ENCODE measurements at regions not wholly inside any gene's neighbourhood (a gene's known extent, or its start where the extent isn't known, plus 50 kb on each side); places are given as distances from the start of the nearest gene placed in this dataset.
"Not testable (repeated sequence)": the region's sequence is repeated elsewhere in the genome, so short reads cannot be mapped to it uniquely, and the experiment has no call there.

DNA sequence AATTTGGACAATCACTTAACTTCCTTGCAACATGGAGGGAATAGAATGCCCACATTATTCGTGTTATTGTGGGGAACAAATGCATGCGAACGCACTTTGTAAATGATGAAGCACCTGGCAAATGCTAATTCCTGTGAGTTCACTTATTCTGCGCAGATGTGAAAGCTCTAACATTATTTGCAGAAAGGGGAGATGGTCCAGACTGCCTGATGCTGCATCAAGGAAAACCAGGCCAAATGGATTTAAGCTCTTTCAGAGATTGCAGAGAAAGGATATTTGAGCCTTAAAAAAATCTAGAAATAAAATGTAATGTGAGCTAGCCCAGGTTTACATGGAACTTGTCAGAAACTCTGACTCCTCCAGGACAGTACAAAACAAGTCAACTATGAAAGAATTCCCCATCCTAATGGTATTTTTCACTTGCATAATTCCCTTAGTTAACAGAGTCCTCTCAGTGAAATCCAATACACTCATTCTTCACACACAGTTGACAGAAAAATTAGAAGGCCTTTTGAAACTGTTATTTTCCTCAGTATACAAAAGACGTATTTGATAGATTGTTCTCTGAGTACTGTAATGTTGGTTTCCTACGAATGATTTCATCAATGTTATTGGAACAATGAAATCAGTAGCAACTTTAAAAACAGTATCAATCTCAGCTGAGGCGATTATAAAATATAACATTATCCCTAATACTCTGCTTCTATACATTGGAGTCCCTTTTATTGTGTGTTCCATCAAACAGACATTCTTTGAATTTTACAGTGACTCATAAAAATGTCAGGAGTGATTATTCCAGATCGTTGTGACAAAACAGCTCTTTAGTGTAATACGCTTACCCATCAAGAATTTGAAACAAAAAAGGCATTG lies 136.3 kb upstream of the ANK3 start:
- no peak for DNase-seq (ENCODE audit: extremely low read depth in 1 of 2, low read depth in 1 of 2)

DNA sequence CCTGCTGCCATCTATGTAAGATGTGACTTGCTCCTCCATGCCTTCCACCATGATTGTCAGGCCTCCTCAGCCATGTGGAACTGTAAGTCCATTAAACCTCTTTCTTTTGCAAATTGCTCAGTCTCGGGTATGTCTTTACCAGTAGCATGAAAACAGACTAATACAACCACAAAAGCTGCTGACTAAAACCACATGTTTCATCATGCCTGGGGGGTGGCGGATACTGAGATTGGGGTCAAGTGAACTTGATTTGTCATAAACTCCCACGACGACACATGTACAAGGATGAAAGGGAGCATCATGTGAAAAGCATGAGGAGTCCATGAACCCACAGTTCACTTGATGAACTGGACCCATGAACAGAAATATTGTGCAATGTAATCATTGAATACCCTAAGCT lies 134.9 kb upstream of the ANK3 start:
- DNase-seq (ENCODE audit: extremely low read depth in 1 of 2, low read depth in 1 of 2), result no peak

DNA sequence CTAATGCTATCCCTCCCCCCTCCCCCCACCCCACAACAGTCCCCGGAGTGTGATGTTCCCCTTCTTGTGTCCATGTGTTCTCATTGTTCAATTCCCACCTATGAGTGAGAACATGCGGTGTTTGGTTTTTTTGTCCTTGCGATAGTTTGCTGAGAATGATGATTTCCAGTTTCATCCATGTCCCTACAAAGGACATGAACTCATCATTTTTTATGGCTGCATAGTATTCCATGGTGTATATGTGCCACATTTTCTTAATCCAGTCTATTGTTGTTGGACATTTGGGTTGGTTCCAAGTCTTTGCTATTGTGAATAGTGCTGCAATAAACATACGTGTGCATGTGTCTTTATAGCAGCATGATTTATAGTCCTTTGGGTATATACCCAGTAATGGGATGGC lies 133.7 kb upstream of the ANK3 start:
- not testable (repeated sequence) for DNase-seq (ENCODE audit: extremely low read depth in 1 of 2, low read depth in 1 of 2)

DNA sequence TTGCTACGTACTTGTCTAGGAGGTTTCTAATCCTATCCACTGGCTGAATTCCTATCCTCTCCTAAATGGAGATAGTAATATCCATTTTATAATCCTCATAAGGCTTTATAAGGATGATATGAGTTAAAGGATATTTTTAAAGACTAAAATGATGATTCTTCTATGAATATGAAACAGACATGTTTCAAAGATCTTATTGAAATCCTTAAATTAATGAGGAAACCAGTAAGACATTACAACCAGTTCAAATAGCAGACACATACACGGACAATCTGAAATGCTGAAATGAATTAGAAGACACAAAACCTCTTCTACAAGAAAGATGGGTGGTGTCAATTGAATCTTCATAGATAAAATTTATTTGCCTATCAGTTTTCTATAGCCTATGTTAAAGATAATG lies 132.9 kb upstream of the ANK3 start:
- DNase-seq (ENCODE audit: extremely low read depth in 1 of 2, low read depth in 1 of 2), result no peak

DNA sequence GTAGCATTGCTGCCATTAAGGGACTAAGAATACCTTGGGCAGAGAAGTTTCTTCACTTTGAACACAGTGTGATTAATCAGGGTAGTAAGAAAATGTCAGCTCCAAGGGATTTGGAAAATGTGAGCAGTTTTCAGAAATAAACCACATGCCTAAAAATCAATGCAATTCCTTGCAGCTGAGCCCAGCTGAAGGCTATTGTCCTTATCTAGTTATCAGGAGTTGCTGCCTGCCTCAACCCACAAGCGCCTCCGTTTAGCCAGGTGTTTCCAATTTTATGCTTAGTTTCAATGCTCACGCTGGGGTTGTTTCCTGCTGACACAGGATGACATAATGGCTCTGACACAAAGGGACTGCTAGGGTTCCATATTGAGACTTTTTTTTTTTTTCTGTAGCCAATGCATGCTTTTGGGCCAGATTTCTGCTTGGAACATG lies 132.3 kb upstream of the ANK3 start:
- no peak for DNase-seq (ENCODE audit: extremely low read depth in 1 of 2, low read depth in 1 of 2)

DNA sequence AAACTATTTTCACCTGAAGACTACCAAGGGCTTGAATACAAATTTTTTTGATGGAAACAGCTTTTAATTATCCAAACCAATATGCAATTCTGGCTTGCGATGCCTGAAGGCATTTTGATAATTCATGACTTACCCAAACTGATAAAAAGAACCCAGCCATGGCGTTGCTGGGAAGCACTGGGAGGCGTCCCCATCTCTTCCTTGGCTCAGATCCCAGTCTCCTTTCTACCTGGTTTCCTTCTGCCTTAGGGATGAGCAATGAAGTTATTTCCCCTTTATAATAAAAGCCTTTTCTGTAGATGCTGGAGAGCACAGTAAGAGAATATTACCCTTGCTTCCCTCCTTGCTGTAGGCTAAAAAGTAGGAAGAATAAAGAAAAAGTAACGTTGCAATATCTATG lies 129.1 kb upstream of the ANK3 start:
- DNase-seq (ENCODE audit: extremely low read depth in 1 of 2, low read depth in 1 of 2), result no peak

DNA sequence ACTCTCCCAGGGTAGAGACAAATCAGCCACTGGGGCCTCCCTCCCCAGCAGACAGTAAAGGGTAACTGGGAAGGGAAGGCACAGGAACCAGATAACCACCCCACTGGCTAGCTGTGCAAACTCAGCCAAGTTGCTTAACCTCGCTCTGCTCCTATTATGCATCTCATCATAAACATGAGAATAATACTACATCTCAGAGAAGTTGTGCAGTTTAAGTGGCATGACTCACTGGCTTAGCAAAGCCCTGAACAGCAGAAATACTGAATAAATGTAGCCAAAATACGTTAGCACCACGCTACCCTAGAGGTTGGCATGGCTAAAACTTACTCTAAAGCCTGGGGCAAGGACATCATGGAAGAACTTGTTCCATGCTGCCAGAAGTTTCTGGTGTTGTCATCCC lies 128.1 kb upstream of the ANK3 start:
- DNase-seq (ENCODE audit: extremely low read depth in 1 of 2, low read depth in 1 of 2), result no peak

DNA sequence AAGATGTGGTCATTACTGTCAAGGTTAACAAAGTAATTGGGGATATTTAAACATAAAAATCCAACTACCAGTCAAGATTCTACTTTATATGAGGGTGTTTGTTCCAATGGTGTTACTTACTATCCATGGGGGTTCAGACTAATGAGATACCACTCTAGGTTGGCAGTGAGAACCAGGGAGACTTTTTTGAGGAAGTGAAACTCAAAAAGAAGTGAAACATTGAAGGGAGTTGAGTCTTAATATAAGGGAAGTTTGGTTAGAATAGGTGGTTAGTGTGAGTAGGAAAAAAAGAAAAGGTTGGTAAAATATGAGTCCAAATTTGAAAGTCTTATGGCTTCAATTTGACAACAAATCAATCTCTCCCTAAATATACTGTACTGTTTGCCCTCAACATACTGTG lies 123.6 kb upstream of the ANK3 start:
- DNase-seq (ENCODE audit: extremely low read depth in 1 of 2, low read depth in 1 of 2), result no peak

DNA sequence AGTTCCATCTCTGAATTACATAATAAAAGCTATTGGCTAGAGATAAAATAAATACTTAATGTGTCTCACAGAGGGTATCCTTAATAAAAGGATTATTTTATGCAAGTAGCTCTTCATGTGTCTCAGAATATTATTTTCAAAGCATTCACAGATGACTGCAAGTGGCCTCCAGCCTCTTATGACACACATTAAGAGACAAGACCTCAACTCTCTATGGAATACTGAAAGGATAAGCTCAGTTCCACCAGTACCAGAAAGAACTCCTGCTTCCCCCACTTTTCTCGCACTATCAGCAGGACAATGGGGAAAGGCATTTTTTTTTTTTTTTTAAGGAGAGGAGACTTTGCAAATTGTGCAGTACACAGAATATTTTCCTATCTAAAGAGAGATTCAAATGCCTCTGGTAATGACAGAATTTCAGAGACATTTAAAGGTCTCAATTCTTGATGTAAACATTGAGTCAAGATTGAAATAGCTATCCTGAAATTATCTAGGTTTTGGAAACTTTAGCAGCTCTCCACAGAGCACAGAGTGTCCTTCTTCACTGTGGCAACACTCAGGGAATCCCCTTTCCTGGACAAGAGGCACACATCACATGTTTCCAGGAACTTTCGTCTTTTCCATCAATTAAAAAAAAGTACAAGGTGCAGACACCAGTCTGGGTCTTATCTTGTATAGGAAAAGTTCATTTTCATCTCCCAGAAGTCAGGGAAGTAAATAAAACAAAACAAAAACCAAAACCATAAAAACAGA lies 122.0 kb upstream of the ANK3 start:
- no peak for DNase-seq (ENCODE audit: extremely low read depth in 1 of 2, low read depth in 1 of 2)

DNA sequence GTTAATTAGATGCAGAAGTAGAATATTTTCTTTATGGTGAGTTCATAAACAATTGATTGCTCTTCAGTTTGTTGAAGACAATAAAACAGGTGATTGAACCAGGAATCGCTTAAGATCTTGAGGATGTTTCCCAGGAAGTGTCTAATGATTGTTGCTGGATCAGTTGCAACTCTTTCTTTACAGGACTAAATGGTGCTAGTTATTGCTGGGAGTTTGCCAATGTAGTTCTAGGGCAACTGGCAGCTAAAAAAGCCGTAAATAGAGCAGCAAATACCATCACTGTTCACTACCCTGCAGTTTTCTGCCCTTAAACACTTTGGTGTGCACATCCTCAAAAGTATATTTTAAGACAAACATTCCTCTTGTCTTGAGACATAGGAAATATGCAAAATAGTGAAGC lies 119.2 kb upstream of the ANK3 start:
- DNase-seq (ENCODE audit: extremely low read depth in 1 of 2, low read depth in 1 of 2), result no peak

DNA sequence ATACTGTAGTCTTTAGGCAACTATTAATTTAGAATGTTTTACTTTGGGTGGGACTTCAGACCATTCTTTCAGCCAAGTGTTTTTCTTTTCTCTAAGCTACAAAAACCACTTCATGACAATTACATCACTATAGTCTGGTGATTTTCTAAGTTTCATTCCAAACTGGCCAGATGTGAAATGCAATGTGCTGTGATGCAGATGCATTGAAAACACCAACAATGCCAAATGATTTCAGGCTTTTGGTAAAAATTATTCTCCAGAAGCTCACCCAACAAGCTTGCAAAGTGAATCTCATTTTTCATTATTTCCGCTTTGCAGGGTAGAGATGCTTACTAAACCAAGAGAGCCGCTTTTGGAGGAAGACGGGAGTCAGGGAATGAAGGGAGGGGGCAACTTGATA lies 118.4 kb upstream of the ANK3 start:
- DNase-seq (ENCODE audit: extremely low read depth in 1 of 2, low read depth in 1 of 2), result no peak

DNA sequence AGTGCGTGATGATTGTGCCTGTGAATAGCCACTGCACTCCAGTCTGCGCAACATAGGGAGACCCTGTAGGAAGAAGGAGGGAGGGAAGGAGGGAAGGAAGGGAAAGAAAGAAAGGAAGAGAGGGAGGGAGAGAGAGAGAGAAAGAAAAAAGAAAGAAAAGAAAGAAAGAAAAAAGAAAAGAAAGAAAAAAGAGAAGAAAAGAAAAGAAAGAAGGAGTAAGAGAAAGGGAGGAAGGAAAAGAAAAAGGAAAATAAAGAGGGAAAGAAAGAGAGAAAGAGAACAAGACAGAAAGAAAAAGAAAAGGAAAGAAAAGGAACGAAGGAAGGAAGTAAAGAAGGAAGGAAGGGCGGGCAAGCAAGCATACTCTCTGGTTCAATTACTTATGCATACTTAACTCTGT lies 112.9 kb upstream of the ANK3 start:
- no peak for DNase-seq (ENCODE audit: extremely low read depth in 1 of 2, low read depth in 1 of 2)

DNA sequence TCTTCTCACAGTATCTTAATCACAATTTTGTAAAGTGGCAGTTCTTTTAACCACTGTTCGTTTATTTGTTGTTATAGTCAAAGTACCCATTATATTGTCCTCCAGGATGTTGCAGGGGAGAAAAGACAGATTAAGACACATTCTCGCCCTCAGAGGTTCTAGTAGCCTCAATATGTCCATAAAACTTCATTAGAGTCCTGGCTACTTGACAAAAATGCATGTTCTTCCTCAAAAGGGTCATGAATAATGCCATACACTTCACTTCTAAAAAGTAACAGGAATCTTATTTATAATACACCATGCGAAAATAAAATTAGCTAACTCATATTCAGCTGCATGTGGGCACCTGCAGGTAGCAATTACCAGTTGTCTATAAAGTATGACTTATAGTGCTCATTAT lies 109.3 kb upstream of the ANK3 start:
- no peak for DNase-seq (ENCODE audit: extremely low read depth in 1 of 2, low read depth in 1 of 2)

DNA sequence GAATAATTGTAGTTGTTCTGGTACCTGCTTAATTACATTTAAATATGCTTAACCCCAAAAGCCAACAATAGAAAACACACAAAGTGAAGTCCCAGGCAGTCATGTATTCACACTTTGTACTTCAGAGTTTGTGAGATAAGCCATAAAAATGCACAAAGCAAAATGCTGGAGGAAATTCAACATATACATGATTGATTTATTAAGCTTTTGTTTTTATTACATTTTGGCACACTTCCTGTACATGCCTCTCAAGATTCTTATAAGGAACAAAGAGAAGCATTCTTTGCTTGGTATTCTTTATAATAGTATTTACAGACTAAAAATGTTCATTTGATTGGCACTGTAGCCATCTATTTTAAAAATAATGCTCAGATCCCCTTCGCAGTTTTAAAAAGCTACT lies 107.7 kb upstream of the ANK3 start:
- DNase-seq (ENCODE audit: extremely low read depth in 1 of 2, low read depth in 1 of 2), result no peak

DNA sequence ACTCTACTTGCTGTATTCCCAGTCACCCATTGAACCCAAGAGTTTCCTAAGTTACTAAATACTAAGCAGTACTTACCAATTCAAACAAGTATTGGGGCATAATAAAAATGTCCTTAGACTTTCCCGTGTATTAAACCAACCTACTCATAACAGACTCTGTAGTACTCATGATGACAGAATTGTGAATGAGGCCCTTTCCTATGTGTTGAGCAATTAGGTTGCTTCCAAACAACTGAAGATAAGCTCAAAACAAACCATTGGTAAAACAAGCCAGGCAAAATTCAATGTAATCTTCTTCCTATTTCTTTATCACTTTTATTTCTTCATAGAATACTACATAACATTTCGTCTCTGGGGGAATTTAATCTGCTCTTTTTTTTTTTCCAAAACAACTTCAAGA lies 106.5 kb upstream of the ANK3 start:
- DNase-seq (ENCODE audit: extremely low read depth in 1 of 2, low read depth in 1 of 2), result no peak

DNA sequence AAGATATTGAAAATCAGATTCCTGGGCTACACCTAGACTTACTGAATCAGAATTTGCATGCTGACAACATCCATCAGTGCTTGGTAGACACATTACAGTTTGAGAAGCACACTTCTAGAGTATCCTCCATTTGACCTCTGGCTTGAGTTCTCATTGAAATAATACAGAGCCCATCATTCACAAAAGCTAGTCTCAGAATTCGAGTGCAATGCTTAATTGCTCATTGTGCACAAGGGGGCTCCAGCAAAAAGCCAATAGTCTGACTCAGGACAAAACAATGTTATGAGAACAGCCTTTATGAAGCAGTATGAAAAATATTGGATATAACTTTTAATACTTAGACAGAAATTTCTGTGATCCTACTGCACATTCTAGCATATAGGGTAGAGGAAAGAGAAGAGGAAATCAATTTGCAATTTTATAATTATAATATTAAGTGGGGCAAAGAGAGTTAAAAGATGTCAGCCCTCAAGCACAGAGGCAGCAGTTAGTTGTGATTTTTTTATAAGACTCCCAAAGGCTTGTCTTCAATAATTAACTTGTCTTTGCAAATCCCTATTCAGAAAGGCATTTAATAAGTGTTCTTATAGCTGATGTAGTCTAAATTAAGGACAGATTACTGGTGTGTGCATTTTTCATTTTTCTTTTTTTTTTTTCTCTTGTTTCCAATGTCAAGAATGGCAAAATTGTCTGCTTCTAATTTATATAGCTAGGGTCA lies 105.8 kb upstream of the ANK3 start:
- no peak for DNase-seq (ENCODE audit: extremely low read depth in 1 of 2, low read depth in 1 of 2)

DNA sequence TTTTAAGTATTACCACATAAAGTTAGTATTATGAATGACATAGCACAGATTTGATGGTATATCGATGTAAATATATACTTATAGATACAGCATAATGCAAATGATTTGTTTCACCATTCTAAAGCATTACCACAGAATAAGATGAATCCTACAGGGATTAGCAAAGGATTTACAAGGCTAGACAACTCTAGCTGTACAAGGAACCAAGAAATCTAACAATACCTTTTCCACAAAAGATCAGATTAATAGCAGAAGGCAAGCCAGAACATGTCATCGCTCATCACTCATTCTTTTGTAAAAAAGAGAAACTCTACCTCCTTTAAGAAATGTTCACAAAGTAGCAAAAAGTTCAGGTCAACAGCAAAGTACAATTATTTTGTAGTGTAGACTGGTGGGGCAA lies 105.1 kb upstream of the ANK3 start:
- no peak for DNase-seq (ENCODE audit: extremely low read depth in 1 of 2, low read depth in 1 of 2)

DNA sequence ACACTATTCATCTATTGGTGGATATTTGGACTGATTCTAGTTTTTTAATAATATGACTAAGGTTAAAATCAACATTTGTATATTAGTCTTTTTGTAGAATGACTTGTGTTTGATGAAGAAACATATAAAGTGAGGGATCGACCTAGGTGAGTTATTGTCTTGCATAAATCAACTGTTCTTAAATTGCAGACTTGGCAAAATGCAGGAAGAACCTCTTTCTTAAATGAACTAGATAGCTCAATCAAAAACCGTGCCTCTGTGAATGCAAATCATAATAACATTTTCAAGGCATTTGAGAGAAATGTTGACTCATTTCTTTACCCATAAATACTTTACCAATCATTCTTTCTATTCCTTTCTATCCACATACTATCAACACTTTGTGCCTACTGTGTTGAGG lies 101.5 kb upstream of the ANK3 start:
- no peak for DNase-seq (ENCODE audit: extremely low read depth in 1 of 2, low read depth in 1 of 2)

DNA sequence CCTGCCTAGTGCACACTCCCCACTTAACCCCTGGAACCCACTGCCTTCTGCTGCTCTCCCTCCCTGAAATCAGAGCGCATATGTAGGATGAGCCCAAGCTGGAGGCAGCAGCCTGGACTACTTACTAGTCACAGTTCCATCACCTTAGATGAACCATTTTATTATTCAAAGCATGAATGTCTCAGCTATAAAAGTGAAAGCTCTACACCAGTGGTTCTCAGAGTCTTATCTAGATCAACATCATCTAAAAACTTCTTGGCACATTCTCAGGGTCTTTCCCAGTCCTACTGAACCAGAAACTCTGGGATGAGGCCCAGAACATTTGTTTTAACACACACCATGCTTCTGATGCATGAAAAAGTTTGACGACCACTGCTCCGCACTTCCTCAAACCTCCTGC lies 100.3 kb upstream of the ANK3 start:
- no peak for DNase-seq (ENCODE audit: extremely low read depth in 1 of 2, low read depth in 1 of 2)

DNA sequence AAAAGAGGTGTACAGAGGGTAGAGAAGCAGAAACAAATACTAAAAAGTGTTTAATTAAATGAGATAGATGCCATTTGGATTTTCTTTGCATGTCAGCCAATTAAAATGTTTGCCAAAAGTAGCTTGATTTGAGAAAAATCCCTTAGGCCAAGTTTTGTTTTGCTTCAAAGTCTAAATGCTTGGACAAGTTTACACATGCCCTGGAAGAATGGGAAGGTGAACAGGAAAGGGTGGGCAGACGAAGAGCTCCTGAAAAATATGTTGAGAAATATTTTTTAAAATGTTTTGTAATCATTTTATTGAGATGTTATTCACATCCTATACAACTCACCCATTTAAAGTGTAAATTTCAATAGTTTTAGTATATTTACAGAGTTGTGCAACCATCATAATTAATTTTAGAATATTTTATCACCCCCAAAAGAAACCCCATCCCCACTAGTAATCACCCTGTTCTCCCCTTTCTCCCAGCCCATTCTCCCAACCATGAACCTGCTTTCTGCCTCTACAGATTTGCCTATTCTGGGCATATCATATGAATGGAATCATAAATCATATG lies 98.5 kb upstream of the ANK3 start:
- no peak for DNase-seq (ENCODE audit: extremely low read depth in 1 of 2, low read depth in 1 of 2)

DNA sequence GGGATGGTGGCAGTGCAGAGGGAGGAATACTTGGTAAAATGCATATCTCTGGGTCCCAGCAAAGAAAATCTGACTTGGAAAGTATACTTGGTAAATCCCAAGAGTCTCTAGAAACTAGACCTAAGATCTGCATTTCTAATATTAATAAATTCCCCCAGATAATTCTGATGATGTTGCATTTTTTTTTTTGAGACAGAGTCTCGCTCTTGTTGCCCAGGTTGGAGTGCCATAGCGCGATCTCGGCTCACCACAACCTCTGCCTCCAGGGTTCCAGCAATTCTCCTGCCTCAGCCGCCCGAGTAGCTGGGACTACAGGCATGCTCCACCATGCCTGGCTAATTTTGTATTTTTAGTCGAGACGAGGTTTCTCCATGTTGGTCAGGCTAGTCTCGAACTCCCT lies 97.9 kb upstream of the ANK3 start:
- no peak for DNase-seq (ENCODE audit: extremely low read depth in 1 of 2, low read depth in 1 of 2)
